GM23338 (cell line): ENCODE measurements at regions not wholly inside any gene's neighbourhood (a gene's known extent, or its start where the extent isn't known, plus 50 kb on each side); places are given as distances from the start of the nearest gene placed in this dataset.

Experiments used
- ATAC-seq: fragments of 200-7000 bp; cut with Tn5 transposase; 3 replicates; pipeline ENCODE4 v1.9.1; 2020
- DNase-seq: peaks from one replicate; pipeline ENCODE4 v3.0.0-alpha.2; 2015; ENCODE audit warnings: low spot score
- H2AFZ ChIP-seq: fragments of 200-600 bp; sonication (generic); 2 replicates; pipeline ENCODE4 v1.8.0; 2016; ENCODE audit warnings: antibody characterized with exemption, mild to moderate bottlenecking, moderate library complexity
- H3F3A ChIP-seq: fragments of 200-600 bp; sonication (generic); replicated peaks from 2 replicates; pipeline ENCODE4 v1.8.0; 2017; ENCODE audit warnings: antibody characterized with exemption, mixed run types, low read depth
- H3K27ac ChIP-seq: fragments of 200-600 bp; sonication (generic); 2 replicates; pipeline ENCODE4 v1.6.1; 2016; ENCODE audit warnings: low read depth
- H3K27me3 ChIP-seq: fragments of 200-600 bp; sonication (generic); 2 replicates; pipeline ENCODE4 v1.8.0; 2016; ENCODE audit warnings: mild to moderate bottlenecking, mixed run types, moderate library complexity; ENCODE audit not compliant: insufficient read depth
- H3K36me3 ChIP-seq: fragments of 200-600 bp; sonication (generic); 2 replicates; pipeline ENCODE4 v1.8.0; 2016; ENCODE audit warnings: mild to moderate bottlenecking; ENCODE audit not compliant: insufficient read depth
- H3K4me1 ChIP-seq: fragments of 200-600 bp; sonication (generic); 2 replicates; pipeline ENCODE4 v1.8.0; 2016; ENCODE audit warnings: mild to moderate bottlenecking, moderate library complexity; ENCODE audit not compliant: insufficient read depth
- H3K4me2 ChIP-seq: fragments of 200-600 bp; sonication (generic); 2 replicates; pipeline ENCODE4 v1.7.1; 2017; ENCODE audit warnings: mixed run types
- H3K4me3 ChIP-seq: fragments of 200-600 bp; sonication (generic); 2 replicates; pipeline ENCODE4 v1.6.1; 2016; ENCODE audit warnings: mixed run types
- H3K79me2 ChIP-seq: fragments of 200-600 bp; sonication (generic); replicated peaks from 2 replicates; pipeline ENCODE4 v1.8.0; 2017; ENCODE audit warnings: mild to moderate bottlenecking; ENCODE audit not compliant: insufficient read depth
- H3K9me2 ChIP-seq: fragments of 200-600 bp; sonication (generic); 2 replicates; pipeline ENCODE4 v1.8.0; 2017; ENCODE audit not compliant: insufficient read depth
- H4K20me1 ChIP-seq: fragments of 200-600 bp; sonication (generic); replicated peaks from 2 replicates; pipeline ENCODE4 v1.8.0; 2017; ENCODE audit warnings: mild to moderate bottlenecking; ENCODE audit not compliant: insufficient read depth
- H3K27ac Mint-ChIP-seq: 2 replicates; pipeline ENCODE4 v1.8.0; 2020; ENCODE audit warnings: inconsistent platforms, mild to moderate bottlenecking, moderate library complexity, mixed read lengths
- H3K27me3 Mint-ChIP-seq: 3 replicates; pipeline ENCODE4 v1.8.0; 2022; ENCODE audit warnings: low read depth, mild to moderate bottlenecking, moderate library complexity, mixed read lengths, inconsistent platforms; ENCODE audit not compliant: insufficient read depth, poor library complexity
- H3K36me3 Mint-ChIP-seq: 3 replicates; pipeline ENCODE4 v1.8.0; 2021; ENCODE audit warnings: low read depth, mild to moderate bottlenecking, inconsistent platforms, moderate library complexity, mixed read lengths
- H3K4me1 Mint-ChIP-seq: 3 replicates; pipeline ENCODE4 v1.8.0; 2020; ENCODE audit warnings: mild to moderate bottlenecking, inconsistent platforms, mixed read lengths
- H3K4me3 Mint-ChIP-seq: 3 replicates; pipeline ENCODE4 v1.8.0; 2021; ENCODE audit warnings: moderate library complexity, mild to moderate bottlenecking, inconsistent platforms, mixed read lengths
- H3K9me3 Mint-ChIP-seq: 3 replicates; pipeline ENCODE4 v1.8.0; 2020; ENCODE audit warnings: moderate library complexity, mild to moderate bottlenecking, inconsistent platforms, mixed read lengths
- CTCF ChIP-seq, 2 experiments: fragments of 200-600 bp in 1 of 2; sonication (generic) in 1 of 2; conservative IDR thresholded peaks; 2 replicates each; pipeline versions ENCODE4 v1.5.1 to v1.6.1; 2016 to 2017; ENCODE audit warnings: antibody characterized with exemption in 2 of 2, low read depth in 2 of 2, mild to moderate bottlenecking in 2 of 2, moderate library complexity in 1 of 2
- NANOG ChIP-seq: IDR thresholded peaks from 2 replicates; pipeline ENCODE4 v1.6.1; 2016; ENCODE audit warnings: antibody characterized with exemption, borderline replicate concordance
- REST ChIP-seq: IDR thresholded peaks from one replicate; pipeline ENCODE4 v1.6.1; 2018; ENCODE audit warnings: antibody characterized with exemption; ENCODE audit not compliant: unreplicated experiment
- ZNF114 ChIP-seq: fragments of 250-450 bp; sonication (Bioruptor Pico); IDR thresholded peaks from 2 replicates; pipeline ENCODE4 v1.5.0; 2020; ENCODE audit warnings: mild to moderate bottlenecking, moderate library complexity
- TF ChIP-seq, protein P1 (sequence below): IDR thresholded peaks from 2 replicates; pipeline ENCODE4 v1.6.1; 2016; ENCODE audit warnings: antibody characterized with exemption

DNA sequence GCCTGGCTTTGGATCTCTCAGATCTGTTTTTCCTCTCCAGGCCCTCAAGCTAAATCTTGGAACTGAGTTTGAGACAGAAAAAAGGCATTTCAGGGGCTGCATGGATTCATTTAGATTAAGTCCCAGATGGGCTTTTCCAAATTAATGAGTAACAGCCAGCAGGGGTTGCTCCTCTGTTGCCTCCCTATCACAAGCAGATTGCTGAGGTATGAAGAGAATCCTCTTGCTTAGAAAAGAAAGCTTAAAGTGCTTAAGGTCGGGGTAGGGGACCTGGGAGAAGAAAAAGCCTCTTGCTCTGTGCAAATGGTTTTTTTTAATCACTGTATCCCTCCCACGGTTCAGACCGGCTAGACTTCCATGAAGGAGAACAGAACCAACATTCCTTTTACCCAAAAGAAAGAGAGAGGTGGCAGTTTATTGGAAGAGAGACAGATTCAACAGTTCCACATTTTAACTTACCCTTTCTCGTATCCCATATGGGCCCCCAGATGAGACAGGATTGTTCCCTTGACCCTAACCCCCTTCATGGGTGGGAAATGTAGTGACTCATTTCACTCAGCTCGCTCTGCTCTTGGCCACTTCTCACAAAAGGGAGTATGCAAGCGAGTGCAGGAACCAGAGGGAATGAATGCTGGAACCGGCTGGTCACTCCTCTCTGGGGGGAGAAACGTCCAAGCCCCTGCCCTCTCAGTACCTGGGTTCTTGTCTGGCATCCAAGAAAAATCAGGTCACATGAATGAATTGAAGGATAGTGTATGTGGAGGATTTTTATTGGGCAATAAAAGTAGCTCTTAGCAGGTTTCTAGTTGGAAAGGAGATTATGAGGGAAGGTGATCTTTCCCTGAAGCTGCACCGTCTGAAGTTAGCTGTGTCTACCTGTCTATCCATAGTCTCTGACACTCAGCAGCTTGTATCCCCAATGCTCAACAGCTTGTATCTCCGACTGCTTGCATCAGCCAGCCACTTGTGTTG is 745.2 kb downstream of the SI start:
- Histone ChIP-seq H3K9me2 (no peaks in the 10 kb centered on the region), H3K4me1 (peaks cover 16% of the 10 kb centered on the region), H3K27me3 (no peaks in the 10 kb centered on the region), H4K20me1 (no peaks in the 10 kb centered on the region), H2AFZ (peak overlapping the region; percentile 85), H3K4me3 (no peak overlapping the region), H3K79me2 (no peaks in the 10 kb centered on the region), H3K27ac (peak overlapping the region; percentile 86; the same call in 1 of the 2 replicates), H3F3A (no peaks in the 10 kb centered on the region), H3K4me2 (peak overlapping the region; percentile 58), H3K36me3 (no peaks in the 10 kb centered on the region)
- H3K9me3 Mint-ChIP-seq, result peaks cover 3% of the 10 kb centered on the region; the same call in 1 of the 3 replicates
- TF ChIP-seq CTCF (conservative IDR thresholded peaks at IDR 0.05; ENCODE audit: low read depth in 2 of 2), result peak in 1 of 2 experiments; percentile 37; a peak in 2 of 4 replicates
- TF ChIP-seq ZNF114, result no peak
- DNase-seq (peak; percentile 52), ATAC-seq (peak; percentile 93)
- no peak overlapping the region for H3K4me3 Mint-ChIP-seq
- peak overlapping the region; percentile 82 for H3K27ac Mint-ChIP-seq
- peaks cover 24% of the 10 kb centered on the region for H3K4me1 Mint-ChIP-seq
- H3K36me3 Mint-ChIP-seq, result no peaks in the 10 kb centered on the region; the same call in 2 of the 3 replicates
- H3K27me3 Mint-ChIP-seq, result peaks cover 5% of the 10 kb centered on the region

- peak overlapping the region; percentile 72; the same call in 1 of the 2 replicates for H3K27ac Mint-ChIP-seq
- H2AFZ ChIP-seq, result no peak overlapping the region; the same call in 1 of the 2 replicates
- TF ChIP-seq REST, result no peak
- TF ChIP-seq NANOG, result 0 out of 2 replicates have a peak, but pooled peaks have one; percentile 22
- TF ChIP-seq, protein P1, sequence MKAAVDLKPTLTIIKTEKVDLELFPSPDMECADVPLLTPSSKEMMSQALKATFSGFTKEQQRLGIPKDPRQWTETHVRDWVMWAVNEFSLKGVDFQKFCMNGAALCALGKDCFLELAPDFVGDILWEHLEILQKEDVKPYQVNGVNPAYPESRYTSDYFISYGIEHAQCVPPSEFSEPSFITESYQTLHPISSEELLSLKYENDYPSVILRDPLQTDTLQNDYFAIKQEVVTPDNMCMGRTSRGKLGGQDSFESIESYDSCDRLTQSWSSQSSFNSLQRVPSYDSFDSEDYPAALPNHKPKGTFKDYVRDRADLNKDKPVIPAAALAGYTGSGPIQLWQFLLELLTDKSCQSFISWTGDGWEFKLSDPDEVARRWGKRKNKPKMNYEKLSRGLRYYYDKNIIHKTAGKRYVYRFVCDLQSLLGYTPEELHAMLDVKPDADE, result no peak
Observed at GRCh38 chr3:164326714-164327113, 751.6 kb downstream of the SI start.

More at GRCh38 chr3:164326714-164327113, 751.6 kb downstream of the SI start:
- Mint-ChIP-seq H3K27me3 (peaks cover 1% of the 10 kb centered on the region), H3K4me3 (peak overlapping the region; percentile 23; the same call in 1 of the 3 replicates), H3K4me1 (peaks cover 16% of the 10 kb centered on the region), H3K36me3 (no peaks in the 10 kb centered on the region; the same call in 2 of the 3 replicates), H3K9me3 (peaks cover 3% of the 10 kb centered on the region; the same call in 1 of the 3 replicates)
- H3K79me2 ChIP-seq, result no peaks in the 10 kb centered on the region
- no peaks in the 10 kb centered on the region for H4K20me1 ChIP-seq
- peaks cover 14% of the 10 kb centered on the region for H3K4me1 ChIP-seq
- H3K27ac ChIP-seq, result no peak overlapping the region
- DNase-seq (no peak), ATAC-seq (no peak)
- H3K27me3 ChIP-seq, result no peaks in the 10 kb centered on the region
- H3F3A ChIP-seq, result no peaks in the 10 kb centered on the region
- no peaks in the 10 kb centered on the region for H3K9me2 ChIP-seq
- no peak overlapping the region for H3K4me3 ChIP-seq
- H3K4me2 ChIP-seq, result 0 out of 2 replicates have a peak overlapping the region, but pooled peaks have one; percentile 23
- no peaks in the 10 kb centered on the region for H3K36me3 ChIP-seq
